T-helper 1 cell treated with Interleukin-12 subunit alpha and Interleukin-12 subunit beta and Interleukin-4 antibody, amounts not matched to agents 30 μg/mL and 1 μg/mL, for 36 hours (primary cell): ENCODE measurements at regions not wholly inside any gene's neighbourhood (a gene's known extent, or its start where the extent isn't known, plus 50 kb on each side); places are given as distances from the start of the nearest gene placed in this dataset.
"Not testable (repeated sequence)": the region's sequence is repeated elsewhere in the genome, so short reads cannot be mapped to it uniquely, and the experiment has no call there.

Experiments
- H3K27ac Mint-ChIP-seq: one replicate; pipeline ENCODE4 v1.8.0; 2021; ENCODE audit warnings: mild to moderate bottlenecking, mixed read lengths
- H3K27me3 Mint-ChIP-seq: one replicate; pipeline ENCODE4 v1.8.0; 2021; ENCODE audit warnings: low read depth, mixed read lengths
- H3K36me3 Mint-ChIP-seq: one replicate; pipeline ENCODE4 v1.8.0; 2021; ENCODE audit warnings: low read depth, mixed read lengths
- H3K4me1 Mint-ChIP-seq: one replicate; pipeline ENCODE4 v1.8.0; 2021; ENCODE audit warnings: low read depth, mixed read lengths
- H3K4me3 Mint-ChIP-seq: one replicate; pipeline ENCODE4 v1.8.0; 2021; ENCODE audit warnings: mild to moderate bottlenecking, moderate library complexity, mixed read lengths
- H3K9me3 Mint-ChIP-seq: one replicate; pipeline ENCODE4 v1.8.0; 2021; ENCODE audit warnings: mixed read lengths

- no peak overlapping the region for H3K27ac Mint-ChIP-seq
- no peaks in the 10 kb centered on the region for H3K36me3 Mint-ChIP-seq
- H3K4me3 Mint-ChIP-seq: no peak overlapping the region
- H3K27me3 Mint-ChIP-seq: no peaks in the 10 kb centered on the region
- H3K9me3 Mint-ChIP-seq: peaks cover 8% of the 10 kb centered on the region
- no peaks in the 10 kb centered on the region for H3K4me1 Mint-ChIP-seq
Measured at GRCh38 chr3:67940210-67940952, 286.0 kb upstream of the SUCLG2 start.

- no peak overlapping the region for H3K27ac Mint-ChIP-seq
- no peaks in the 10 kb centered on the region for H3K27me3 Mint-ChIP-seq
- peaks cover 16% of the 10 kb centered on the region for H3K9me3 Mint-ChIP-seq
- H3K4me1 Mint-ChIP-seq: no peaks in the 10 kb centered on the region
- H3K36me3 Mint-ChIP-seq: no peaks in the 10 kb centered on the region
- H3K4me3 Mint-ChIP-seq: no peak overlapping the region
Measured at GRCh38 chr3:67937498-67938118, 283.2 kb upstream of the SUCLG2 start.

GRCh38 chr3:67930394-67930793 is 276.0 kb upstream of the SUCLG2 start:
- not testable (repeated sequence) for H3K27ac Mint-ChIP-seq, H3K4me1 Mint-ChIP-seq, H3K4me3 Mint-ChIP-seq, H3K27me3 Mint-ChIP-seq, H3K36me3 Mint-ChIP-seq
- H3K9me3 Mint-ChIP-seq: peaks cover 10% of the 10 kb centered on the region

- no peaks in the 10 kb centered on the region for H3K9me3 Mint-ChIP-seq
- H3K4me3 Mint-ChIP-seq: no peak overlapping the region
- H3K27me3 Mint-ChIP-seq: no peaks in the 10 kb centered on the region
- H3K27ac Mint-ChIP-seq: no peak overlapping the region
- H3K36me3 Mint-ChIP-seq: no peaks in the 10 kb centered on the region
- no peaks in the 10 kb centered on the region for H3K4me1 Mint-ChIP-seq
Measured at GRCh38 chr3:67923796-67924195, 269.4 kb upstream of the SUCLG2 start.

GRCh38 chr3:67920969-67921368 is 266.6 kb upstream of the SUCLG2 start:
- Mint-ChIP-seq H3K4me3 (no peak overlapping the region), H3K4me1 (no peaks in the 10 kb centered on the region), H3K9me3 (no peaks in the 10 kb centered on the region), H3K27me3 (no peaks in the 10 kb centered on the region), H3K27ac (no peak overlapping the region), H3K36me3 (no peaks in the 10 kb centered on the region)

GRCh38 chr3:67920311-67920710 is 265.9 kb upstream of the SUCLG2 start:
- Mint-ChIP-seq H3K4me1 (no peaks in the 10 kb centered on the region), H3K27me3 (no peaks in the 10 kb centered on the region), H3K9me3 (no peaks in the 10 kb centered on the region), H3K27ac (no peak overlapping the region), H3K36me3 (no peaks in the 10 kb centered on the region), H3K4me3 (no peak overlapping the region)

- no peak overlapping the region for H3K4me3 Mint-ChIP-seq
- no peak overlapping the region for H3K27ac Mint-ChIP-seq
- no peaks in the 10 kb centered on the region for H3K36me3 Mint-ChIP-seq
- H3K27me3 Mint-ChIP-seq: no peaks in the 10 kb centered on the region
- H3K4me1 Mint-ChIP-seq: no peaks in the 10 kb centered on the region
- H3K9me3 Mint-ChIP-seq: no peaks in the 10 kb centered on the region
Measured at GRCh38 chr3:67916353-67916752, 261.9 kb upstream of the SUCLG2 start.

- Mint-ChIP-seq H3K27ac (no peak overlapping the region), H3K36me3 (no peaks in the 10 kb centered on the region), H3K4me3 (no peak overlapping the region), H3K9me3 (peaks cover 3% of the 10 kb centered on the region), H3K4me1 (no peaks in the 10 kb centered on the region), H3K27me3 (no peaks in the 10 kb centered on the region)
Measured at GRCh38 chr3:67907735-67908134, 253.3 kb upstream of the SUCLG2 start.

- H3K9me3 Mint-ChIP-seq: peaks cover 2% of the 10 kb centered on the region
- no peak overlapping the region for H3K27ac Mint-ChIP-seq
Measured at GRCh38 chr3:67906261-67906660, 251.8 kb upstream of the SUCLG2 start.

GRCh38 chr3:67901681-67902080 is 247.3 kb upstream of the SUCLG2 start:
- no peaks in the 10 kb centered on the region for H3K4me1 Mint-ChIP-seq
- no peaks in the 10 kb centered on the region for H3K36me3 Mint-ChIP-seq
- no peaks in the 10 kb centered on the region for H3K9me3 Mint-ChIP-seq
- no peaks in the 10 kb centered on the region for H3K27me3 Mint-ChIP-seq
- no peak overlapping the region for H3K4me3 Mint-ChIP-seq
- H3K27ac Mint-ChIP-seq: no peak overlapping the region

More at GRCh38 chr3:67906261-67906660, 251.8 kb upstream of the SUCLG2 start:
- H3K27me3 Mint-ChIP-seq: no peaks in the 10 kb centered on the region
- no peak overlapping the region for H3K4me3 Mint-ChIP-seq
- no peaks in the 10 kb centered on the region for H3K36me3 Mint-ChIP-seq
- H3K4me1 Mint-ChIP-seq: no peaks in the 10 kb centered on the region

- no peaks in the 10 kb centered on the region for H3K27me3 Mint-ChIP-seq
- no peaks in the 10 kb centered on the region for H3K9me3 Mint-ChIP-seq
- no peaks in the 10 kb centered on the region for H3K36me3 Mint-ChIP-seq
- H3K4me1 Mint-ChIP-seq: no peaks in the 10 kb centered on the region
- H3K27ac Mint-ChIP-seq: no peak overlapping the region
- H3K4me3 Mint-ChIP-seq: no peak overlapping the region
Measured at GRCh38 chr3:67898916-67899315, 244.5 kb upstream of the SUCLG2 start.

GRCh38 chr3:67897351-67898336 is 243.2 kb upstream of the SUCLG2 start:
- Mint-ChIP-seq H3K27me3 (no peaks in the 10 kb centered on the region), H3K36me3 (no peaks in the 10 kb centered on the region), H3K27ac (no peak overlapping the region), H3K4me1 (no peaks in the 10 kb centered on the region), H3K9me3 (no peaks in the 10 kb centered on the region), H3K4me3 (no peak overlapping the region)

GRCh38 chr3:67896130-67896529 is 241.7 kb upstream of the SUCLG2 start:
- Mint-ChIP-seq H3K27me3 (no peaks in the 10 kb centered on the region), H3K4me3 (no peak overlapping the region), H3K27ac (no peak overlapping the region)

GRCh38 chr3:67894510-67894909 is 240.1 kb upstream of the SUCLG2 start:
- no peaks in the 10 kb centered on the region for H3K36me3 Mint-ChIP-seq
- H3K9me3 Mint-ChIP-seq: peaks cover 4% of the 10 kb centered on the region
- no peaks in the 10 kb centered on the region for H3K4me1 Mint-ChIP-seq
- H3K27ac Mint-ChIP-seq: no peak overlapping the region
- no peaks in the 10 kb centered on the region for H3K27me3 Mint-ChIP-seq
- no peak overlapping the region for H3K4me3 Mint-ChIP-seq

More at GRCh38 chr3:67896130-67896529, 241.7 kb upstream of the SUCLG2 start:
- Mint-ChIP-seq H3K4me1 (no peaks in the 10 kb centered on the region), H3K9me3 (no peaks in the 10 kb centered on the region), H3K36me3 (no peaks in the 10 kb centered on the region)
